Naive thymus-derived CD4-positive, alpha-beta T cell (primary cell): ENCODE measurements at regions not wholly inside any gene's neighbourhood (a gene's known extent, or its start where the extent isn't known, plus 50 kb on each side); places are given as distances from the start of the nearest gene placed in this dataset.
"Not testable (repeated sequence)": the region's sequence is repeated elsewhere in the genome, so short reads cannot be mapped to it uniquely, and the experiment has no call there.

ENCODE experiments used
- ATAC-seq: fragments of 150-1000 bp; cut with Tn5 transposase; 2 replicates; pipeline ENCODE4 v1.10.0; 2021; ENCODE audit warnings: mild to moderate bottlenecking, moderate library complexity
- CTCF ChIA-PET: fragments of 350-600 bp; sonication (Branson Sonifier 250); formaldehyde crosslinking; loops from one replicate; lab custom pipeline; 2021; ENCODE audit warnings: antibody characterized with exemption; lab: Charles Lee
- POLR2A ChIA-PET: fragments of 350-600 bp; sonication (Branson Sonifier 250); formaldehyde crosslinking; loops from one replicate; lab custom pipeline; 2021; ENCODE audit warnings: antibody characterized with exemption, inconsistent platforms; lab: Charles Lee
- DNase-seq, 9 donors: peaks; one replicate each; pipeline versions ENCODE4 v3.0.0 to v3.0.0-alpha.2; 2020 to 2022; ENCODE audit warnings: mixed read lengths in 1 of 9
- H3K27ac ChIP-seq: one replicate; pipeline ENCODE4 v1.7.0; 2013; ENCODE audit warnings: mild to moderate bottlenecking, low read depth, low read length, moderate library complexity
- H3K27me3 ChIP-seq, 2 donors: one replicate each; pipeline ENCODE4 v1.7.0; 2013; ENCODE audit warnings: low read length in 2 of 2, mild to moderate bottlenecking in 2 of 2, moderate library complexity in 2 of 2; ENCODE audit not compliant: control insufficient read depth in 2 of 2, insufficient read depth in 2 of 2
- H3K36me3 ChIP-seq, 3 experiments: 1 replicate in 2 of 3; 2 replicates in 1 of 3; pipeline ENCODE4 v1.7.0; 2013; ENCODE audit warnings: low read length in 3 of 3, mild to moderate bottlenecking in 3 of 3, moderate library complexity in 1 of 3; ENCODE audit not compliant: insufficient read depth in 3 of 3, control insufficient read depth in 2 of 3
- H3K4me1 ChIP-seq, 2 donors: one replicate each; pipeline ENCODE4 v1.7.0; 2013; ENCODE audit warnings: low read length in 2 of 2, mild to moderate bottlenecking in 2 of 2, moderate library complexity in 1 of 2; ENCODE audit not compliant: control insufficient read depth in 2 of 2, insufficient read depth in 2 of 2
- H3K4me3 ChIP-seq: 2 replicates; pipeline ENCODE4 v1.7.0; 2013; ENCODE audit warnings: mild to moderate bottlenecking, low read length
- H3K9me3 ChIP-seq, 3 experiments: 1 replicate in 2 of 3; 2 replicates in 1 of 3; pipeline ENCODE4 v1.7.0; 2013; ENCODE audit warnings: low read length in 3 of 3; ENCODE audit not compliant: control insufficient read depth in 2 of 3
- H3K27ac Mint-ChIP-seq, 9 donors: one replicate each; pipeline ENCODE4 v1.8.0; 2020 to 2022; ENCODE audit warnings: mixed read lengths in 9 of 9, mild to moderate bottlenecking in 8 of 9, moderate library complexity in 5 of 9, inconsistent platforms in 2 of 9
- H3K27me3 Mint-ChIP-seq, 5 donors: one replicate each; pipeline ENCODE4 v1.8.0; 2021 to 2022; ENCODE audit warnings: mixed read lengths in 5 of 5, mild to moderate bottlenecking in 1 of 5
- H3K36me3 Mint-ChIP-seq, 5 donors: one replicate each; pipeline ENCODE4 v1.8.0; 2020 to 2022; ENCODE audit warnings: mixed read lengths in 5 of 5, mild to moderate bottlenecking in 3 of 5, inconsistent platforms in 1 of 5
- H3K4me1 Mint-ChIP-seq, 7 donors: one replicate each; pipeline ENCODE4 v1.8.0; 2020 to 2022; ENCODE audit warnings: mixed read lengths in 7 of 7, mild to moderate bottlenecking in 3 of 7, inconsistent platforms in 1 of 7
- H3K4me3 Mint-ChIP-seq, 10 donors: one replicate each; pipeline ENCODE4 v1.8.0; 2020 to 2022; ENCODE audit warnings: mild to moderate bottlenecking in 10 of 10, mixed read lengths in 10 of 10, moderate library complexity in 6 of 10, inconsistent platforms in 2 of 10
- H3K9me3 Mint-ChIP-seq, 11 donors: one replicate each; pipeline ENCODE4 v1.8.0; 2020 to 2022; ENCODE audit warnings: mixed read lengths in 11 of 11, mild to moderate bottlenecking in 4 of 11, inconsistent platforms in 1 of 11, moderate library complexity in 1 of 11
- intact Hi-C, 2 donors: fragments of 100-400 bp; cut with micrococcal nuclease; formaldehyde crosslinking; loops; one replicate each; pipeline ENCODE4 v1.15.1; 2023

- H3K27me3 ChIP-seq, H3K27ac Mint-ChIP-seq, H3K9me3 ChIP-seq, POLR2A ChIA-PET, H3K4me1 Mint-ChIP-seq, H3K9me3 Mint-ChIP-seq, H3K36me3 Mint-ChIP-seq, H3K4me3 Mint-ChIP-seq, H3K4me1 ChIP-seq, H3K27ac ChIP-seq, H3K4me3 ChIP-seq, H3K36me3 ChIP-seq, CTCF ChIA-PET, DNase-seq, ATAC-seq, intact Hi-C loops: not testable (repeated sequence)
- H3K27me3 Mint-ChIP-seq = peaks cover 0 to 18% (median 6%) of the 10 kb centered on the region in 5 donors
These were observed 100.9 kb downstream of the FZD1 start for GRCh38 chr7:91365097-91365496.

GRCh38 chr7:91366091-91366490 lies 101.9 kb downstream of the FZD1 start:
- POLR2A ChIA-PET = no interaction called here
- no peak for DNase-seq
- Histone ChIP-seq H3K36me3 (no peaks in the 10 kb centered on the region), H3K27ac (no peak overlapping the region), H3K4me1 (no peaks in the 10 kb centered on the region), H3K27me3 (no peaks in the 10 kb centered on the region), H3K4me3 (no peak overlapping the region), H3K9me3 (no peaks in the 10 kb centered on the region)
- CTCF ChIA-PET = no interaction called here
- peaks cover 0 to 16% (median 4%) of the 10 kb centered on the region in 5 donors for H3K27me3 Mint-ChIP-seq
- H3K4me1 Mint-ChIP-seq = no peaks in the 10 kb centered on the region
- H3K9me3 Mint-ChIP-seq = no peaks in the 10 kb centered on the region
- H3K36me3 Mint-ChIP-seq = no peaks in the 10 kb centered on the region
- intact Hi-C loops = no loop called here
- ATAC-seq = no peak
- no peak overlapping the region for H3K27ac Mint-ChIP-seq
- H3K4me3 Mint-ChIP-seq = no peak overlapping the region

- no peaks in the 10 kb centered on the region for H3K27me3 ChIP-seq
- Mint-ChIP-seq H3K27me3 (peaks cover 0 to 5% (median 2%) of the 10 kb centered on the region in 5 donors), H3K4me1 (no peaks in the 10 kb centered on the region), H3K27ac (no peak overlapping the region), H3K4me3 (no peak overlapping the region), H3K9me3 (no peaks in the 10 kb centered on the region), H3K36me3 (no peaks in the 10 kb centered on the region)
- no peaks in the 10 kb centered on the region for H3K36me3 ChIP-seq
- DNase-seq = no peak
- ChIA-PET POLR2A (no interaction called here), CTCF (no interaction called here)
- no peaks in the 10 kb centered on the region for H3K9me3 ChIP-seq
- intact Hi-C loops = no loop called here
- no peaks in the 10 kb centered on the region for H3K4me1 ChIP-seq
- no peak overlapping the region for H3K4me3 ChIP-seq
- no peak for ATAC-seq
- H3K27ac ChIP-seq = no peak overlapping the region
These were observed 103.8 kb downstream of the FZD1 start for GRCh38 chr7:91367812-91368578.

- no peaks in the 10 kb centered on the region for H3K9me3 ChIP-seq
- peaks cover 0 to 3% (median 0%) of the 10 kb centered on the region in 11 donors for H3K9me3 Mint-ChIP-seq
- no peak overlapping the region for H3K4me3 Mint-ChIP-seq
- H3K27ac Mint-ChIP-seq = no peak overlapping the region
- H3K4me1 ChIP-seq = no peaks in the 10 kb centered on the region
- H3K36me3 ChIP-seq = no peaks in the 10 kb centered on the region
- H3K27me3 Mint-ChIP-seq = peaks cover 0 to 10% (median 0%) of the 10 kb centered on the region in 5 donors
- H3K27ac ChIP-seq = no peak overlapping the region
- no peak overlapping the region for H3K4me3 ChIP-seq
- ChIA-PET CTCF (no interaction called here), POLR2A (no interaction called here)
- DNase-seq = no peak
- intact Hi-C loops = no loop called here
- H3K27me3 ChIP-seq = no peaks in the 10 kb centered on the region
- no peaks in the 10 kb centered on the region for H3K4me1 Mint-ChIP-seq
- H3K36me3 Mint-ChIP-seq = no peaks in the 10 kb centered on the region
- no peak for ATAC-seq
These were observed 108.1 kb downstream of the FZD1 start for GRCh38 chr7:91372323-91372722.

GRCh38 chr7:91373111-91373800 lies 109.0 kb downstream of the FZD1 start:
- Mint-ChIP-seq H3K27me3 (peaks cover 0 to 10% (median 0%) of the 10 kb centered on the region in 5 donors), H3K27ac (no peak overlapping the region), H3K4me1 (no peaks in the 10 kb centered on the region), H3K9me3 (peaks cover 0 to 3% (median 0%) of the 10 kb centered on the region in 11 donors), H3K4me3 (no peak overlapping the region), H3K36me3 (no peaks in the 10 kb centered on the region)
- Histone ChIP-seq H3K36me3 (no peaks in the 10 kb centered on the region), H3K27me3 (no peaks in the 10 kb centered on the region), H3K9me3 (no peaks in the 10 kb centered on the region), H3K27ac (no peak overlapping the region), H3K4me1 (no peaks in the 10 kb centered on the region), H3K4me3 (no peak overlapping the region)
- DNase-seq = no peak
- POLR2A ChIA-PET = no interaction called here
- CTCF ChIA-PET = no interaction called here
- ATAC-seq = no peak
- intact Hi-C loops = no loop called here

GRCh38 chr7:91374321-91374989 lies 110.2 kb downstream of the FZD1 start:
- ATAC-seq (no peak), DNase-seq (no peak)
- Histone ChIP-seq H3K4me3 (no peak overlapping the region), H3K4me1 (no peaks in the 10 kb centered on the region), H3K27ac (no peak overlapping the region), H3K9me3 (no peaks in the 10 kb centered on the region), H3K36me3 (no peaks in the 10 kb centered on the region), H3K27me3 (no peaks in the 10 kb centered on the region)
- no peaks in the 10 kb centered on the region for H3K36me3 Mint-ChIP-seq
- no peak overlapping the region for H3K4me3 Mint-ChIP-seq
- H3K27me3 Mint-ChIP-seq = peaks cover 0 to 10% (median 0%) of the 10 kb centered on the region in 5 donors
- POLR2A ChIA-PET = no interaction called here
- CTCF ChIA-PET = no interaction called here
- H3K4me1 Mint-ChIP-seq = no peaks in the 10 kb centered on the region
- intact Hi-C loops = no loop called here
- H3K27ac Mint-ChIP-seq = no peak overlapping the region
- peaks cover 0 to 3% (median 0%) of the 10 kb centered on the region in 11 donors for H3K9me3 Mint-ChIP-seq
